GM18870 (cell line): ENCODE measurements at regions not wholly inside any gene's neighbourhood (a gene's known extent, or its start where the extent isn't known, plus 50 kb on each side); places are given as distances from the start of the nearest gene placed in this dataset.
"Not testable (repeated sequence)": the region's sequence is repeated elsewhere in the genome, so short reads cannot be mapped to it uniquely, and the experiment has no call there.

ENCODE experiments used
- ATAC-seq: cut with Tn5 transposase; IDR thresholded peaks from one replicate; pipeline ENCODE4 v1.9.1; 2021; ENCODE audit warnings: moderate library complexity; ENCODE audit not compliant: unreplicated experiment

- ATAC-seq = not testable (repeated sequence)
Measured at GRCh38 chr21:28381000-28381745, 611.5 kb downstream of the LTN1 start.

GRCh38 chr21:28380241-28380640 lies 612.4 kb downstream of the LTN1 start:
- ATAC-seq = no peak

GRCh38 chr21:28378026-28378425 lies 614.7 kb downstream of the LTN1 start:
- no peak for ATAC-seq

- no peak for ATAC-seq
Measured at GRCh38 chr21:28375708-28376385, 616.8 kb downstream of the LTN1 start.

GRCh38 chr21:28374881-28375280 lies 617.8 kb downstream of the LTN1 start:
- no peak for ATAC-seq

- ATAC-seq = no peak
Measured at GRCh38 chr21:28371713-28372112, 621.0 kb downstream of the LTN1 start.

- ATAC-seq = no peak
Measured at GRCh38 chr21:28359300-28359699, 633.4 kb downstream of the LTN1 start.

- no peak for ATAC-seq
Measured at GRCh38 chr21:28358702-28359101, 634.0 kb downstream of the LTN1 start.

GRCh38 chr21:28358170-28358569 lies 634.5 kb downstream of the LTN1 start:
- ATAC-seq = no peak

GRCh38 chr21:28357743-28358142 lies 634.9 kb downstream of the LTN1 start:
- ATAC-seq = no peak

GRCh38 chr21:28356422-28356821 lies 636.3 kb downstream of the LTN1 start:
- no peak for ATAC-seq

GRCh38 chr21:28345934-28346333 lies 646.7 kb downstream of the LTN1 start:
- ATAC-seq = no peak

GRCh38 chr21:28344985-28345384 lies 647.7 kb downstream of the LTN1 start:
- ATAC-seq = no peak

GRCh38 chr21:28342212-28342810 lies 650.4 kb downstream of the LTN1 start:
- ATAC-seq = no peak

- ATAC-seq = no peak
Measured at GRCh38 chr21:28339403-28339802, 653.3 kb downstream of the LTN1 start.

GRCh38 chr21:28338701-28339305 lies 653.9 kb downstream of the LTN1 start:
- no peak for ATAC-seq

GRCh38 chr21:28337315-28337714 lies 655.4 kb downstream of the LTN1 start:
- ATAC-seq = no peak

- no peak for ATAC-seq
Measured at GRCh38 chr21:28336314-28336713, 656.4 kb downstream of the LTN1 start.

- ATAC-seq = peak; percentile 64
Measured at GRCh38 chr21:28334407-28334806, 658.3 kb downstream of the LTN1 start.

- no peak for ATAC-seq
Measured at GRCh38 chr21:28333578-28334075, 659.0 kb downstream of the LTN1 start.

- ATAC-seq = no peak
Measured at GRCh38 chr21:28332796-28333195, 659.9 kb downstream of the LTN1 start.

GRCh38 chr21:28325618-28326017 lies 667.1 kb downstream of the LTN1 start:
- ATAC-seq = no peak
